ENCODE measurements at regions not wholly inside any gene's neighbourhood (a gene's known extent, or its start where the extent isn't known, plus 50 kb on each side); places are given as distances from the start of the nearest gene placed in this dataset.
"Not testable (repeated sequence)": the region's sequence is repeated elsewhere in the genome, so short reads cannot be mapped to it uniquely, and the experiment has no call there.

DNA sequence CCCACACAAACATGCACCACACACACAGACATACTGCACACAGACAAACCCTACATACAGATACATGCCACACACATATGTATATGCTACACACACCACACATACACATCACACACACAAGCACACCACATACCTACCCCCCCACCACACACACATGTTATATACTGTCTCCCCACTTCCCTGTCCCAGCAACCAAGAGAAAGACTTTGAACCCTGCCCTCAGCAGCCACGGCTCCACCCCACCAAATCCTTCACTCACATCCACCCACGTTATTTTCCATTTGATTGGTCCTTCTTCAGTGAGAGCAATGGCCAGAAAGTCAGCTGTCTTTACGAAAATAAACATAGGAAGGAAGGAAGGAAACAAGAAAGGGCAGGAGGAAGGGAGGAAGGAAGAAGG, 479.8 kb downstream of the DIRAS2 start:
- ChIA-PET POLR2A (no interaction called here), CTCF (no interaction called here)
- no peak overlapping the region for H3K4me3 Mint-ChIP-seq
- H3K36me3 Mint-ChIP-seq (ENCODE audit: low read depth) = no peaks in the 10 kb centered on the region
- ATAC-seq (ENCODE audit: low read depth) (no peak), DNase-seq (no peak)
- intact Hi-C loops (cut with micrococcal nuclease) = no loop called here
- no peaks in the 10 kb centered on the region for H3K9me3 Mint-ChIP-seq
- TF ChIP-seq, protein P1, sequence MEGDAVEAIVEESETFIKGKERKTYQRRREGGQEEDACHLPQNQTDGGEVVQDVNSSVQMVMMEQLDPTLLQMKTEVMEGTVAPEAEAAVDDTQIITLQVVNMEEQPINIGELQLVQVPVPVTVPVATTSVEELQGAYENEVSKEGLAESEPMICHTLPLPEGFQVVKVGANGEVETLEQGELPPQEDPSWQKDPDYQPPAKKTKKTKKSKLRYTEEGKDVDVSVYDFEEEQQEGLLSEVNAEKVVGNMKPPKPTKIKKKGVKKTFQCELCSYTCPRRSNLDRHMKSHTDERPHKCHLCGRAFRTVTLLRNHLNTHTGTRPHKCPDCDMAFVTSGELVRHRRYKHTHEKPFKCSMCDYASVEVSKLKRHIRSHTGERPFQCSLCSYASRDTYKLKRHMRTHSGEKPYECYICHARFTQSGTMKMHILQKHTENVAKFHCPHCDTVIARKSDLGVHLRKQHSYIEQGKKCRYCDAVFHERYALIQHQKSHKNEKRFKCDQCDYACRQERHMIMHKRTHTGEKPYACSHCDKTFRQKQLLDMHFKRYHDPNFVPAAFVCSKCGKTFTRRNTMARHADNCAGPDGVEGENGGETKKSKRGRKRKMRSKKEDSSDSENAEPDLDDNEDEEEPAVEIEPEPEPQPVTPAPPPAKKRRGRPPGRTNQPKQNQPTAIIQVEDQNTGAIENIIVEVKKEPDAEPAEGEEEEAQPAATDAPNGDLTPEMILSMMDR (IDR thresholded peaks at IDR 0.05) = no peak
- H3K27me3 Mint-ChIP-seq = no peaks in the 10 kb centered on the region
- no peak overlapping the region for H3K27ac Mint-ChIP-seq
- peaks cover 2% of the 10 kb centered on the region for H3K4me1 Mint-ChIP-seq

- Mint-ChIP-seq H3K4me3 (no peak overlapping the region), H3K9me3 (no peaks in the 10 kb centered on the region), H3K27ac (no peak overlapping the region), H3K27me3 (no peaks in the 10 kb centered on the region), H3K4me1 (peaks cover 2% of the 10 kb centered on the region), H3K36me3 (ENCODE audit: low read depth) (no peaks in the 10 kb centered on the region)
- ATAC-seq (ENCODE audit: low read depth) = no peak
- ChIA-PET POLR2A (no interaction called here), CTCF (no interaction called here)
- TF ChIP-seq, protein P1 (IDR thresholded peaks at IDR 0.05) = no peak
- intact Hi-C loops (cut with micrococcal nuclease) = no loop called here
- no peak for DNase-seq
Observed at GRCh38 chr9:90165281-90165680, 477.3 kb downstream of the DIRAS2 start.

GRCh38 chr9:90166374-90166773, 476.2 kb downstream of the DIRAS2 start:
- H3K4me3 Mint-ChIP-seq; H3K27ac Mint-ChIP-seq; H3K27me3 Mint-ChIP-seq; ATAC-seq (ENCODE audit: low read depth); CTCF ChIA-PET; H3K36me3 Mint-ChIP-seq (ENCODE audit: low read depth); intact Hi-C loops (cut with micrococcal nuclease); POLR2A ChIA-PET; H3K9me3 Mint-ChIP-seq; DNase-seq; H3K4me1 Mint-ChIP-seq: not testable (repeated sequence)

GRCh38 chr9:90167914-90168313, 474.7 kb downstream of the DIRAS2 start:
- DNase-seq = no peak
- ChIA-PET CTCF (no interaction called here), POLR2A (interaction anchor here (0.6 kb wide), 1 partner anchor 663 kb away, joined by 4 read pairs; no protein-coding TSS in a partner anchor)
- Mint-ChIP-seq H3K27me3 (no peaks in the 10 kb centered on the region), H3K4me3 (no peak overlapping the region), H3K36me3 (ENCODE audit: low read depth) (no peaks in the 10 kb centered on the region), H3K9me3 (peaks cover 7% of the 10 kb centered on the region), H3K27ac (no peak overlapping the region), H3K4me1 (peaks cover 4% of the 10 kb centered on the region)
- TF ChIP-seq, protein P1 (IDR thresholded peaks at IDR 0.05) = no peak
- intact Hi-C loops (cut with micrococcal nuclease) = no loop called here
- ATAC-seq (ENCODE audit: low read depth) = no peak

DNA sequence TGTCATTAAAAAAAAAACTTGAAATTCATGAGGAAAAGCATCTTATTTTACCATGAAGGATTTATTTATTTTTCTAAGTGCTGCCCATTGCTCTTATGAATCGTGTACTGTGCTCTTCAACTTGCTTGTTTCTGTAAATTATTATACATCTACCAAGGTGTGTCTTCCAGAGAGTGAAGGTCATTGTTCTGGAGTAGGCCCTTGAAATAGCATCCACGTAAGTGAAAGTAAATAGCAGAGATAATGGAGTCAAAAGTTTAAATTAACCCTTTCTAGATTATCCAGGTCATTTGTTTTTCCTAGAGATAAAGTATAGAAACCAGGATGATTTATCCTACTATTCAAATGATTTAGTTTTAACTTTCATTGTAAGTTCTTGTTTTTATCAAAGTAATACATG, 473.1 kb downstream of the DIRAS2 start:
- Mint-ChIP-seq H3K27ac (no peak overlapping the region), H3K4me1 (peaks cover 12% of the 10 kb centered on the region), H3K4me3 (no peak overlapping the region), H3K36me3 (ENCODE audit: low read depth) (no peaks in the 10 kb centered on the region), H3K27me3 (no peaks in the 10 kb centered on the region), H3K9me3 (peaks cover 7% of the 10 kb centered on the region)
- TF ChIP-seq, protein P1 (IDR thresholded peaks at IDR 0.05) = no peak
- intact Hi-C loops (cut with micrococcal nuclease) = no loop called here
- CTCF ChIA-PET = no interaction called here
- POLR2A ChIA-PET = no interaction called here
- DNase-seq (no peak), ATAC-seq (ENCODE audit: low read depth) (no peak)

DNA sequence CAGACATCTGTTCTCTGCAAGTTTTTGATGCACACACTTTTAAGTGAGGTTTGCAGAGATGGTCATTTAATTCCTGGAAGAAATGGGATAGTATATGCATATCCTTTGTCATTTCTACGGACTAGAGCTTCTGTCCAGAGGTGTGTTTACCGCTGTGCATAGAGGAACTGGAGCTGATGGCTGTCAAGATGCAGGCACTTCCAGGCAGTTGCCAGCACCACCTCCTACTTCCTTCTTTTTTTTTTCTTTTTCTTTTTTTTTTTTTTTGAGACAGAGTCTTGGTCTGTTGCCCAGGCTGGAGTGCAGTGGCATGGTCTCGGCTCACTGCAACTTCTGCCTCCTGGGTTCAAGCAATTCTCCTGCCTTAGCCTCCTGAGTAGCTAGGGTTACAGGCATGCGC, 468.7 kb downstream of the DIRAS2 start:
- H3K4me3 Mint-ChIP-seq; POLR2A ChIA-PET; H3K9me3 Mint-ChIP-seq; H3K27ac Mint-ChIP-seq; H3K27me3 Mint-ChIP-seq; CTCF ChIA-PET; H3K36me3 Mint-ChIP-seq (ENCODE audit: low read depth); ATAC-seq (ENCODE audit: low read depth); DNase-seq: not testable (repeated sequence)
- peaks cover 37% of the 10 kb centered on the region for H3K4me1 Mint-ChIP-seq
- intact Hi-C loops (cut with micrococcal nuclease) = loop anchor here (2.0 kb wide), 1 partner anchor 15 kb away; no protein-coding TSS in a partner anchor

GRCh38 chr9:90174346-90174745, 468.3 kb downstream of the DIRAS2 start:
- DNase-seq; H3K27ac Mint-ChIP-seq; H3K27me3 Mint-ChIP-seq; H3K9me3 Mint-ChIP-seq; H3K4me3 Mint-ChIP-seq; ATAC-seq (ENCODE audit: low read depth); POLR2A ChIA-PET; H3K36me3 Mint-ChIP-seq (ENCODE audit: low read depth); CTCF ChIA-PET: not testable (repeated sequence)
- H3K4me1 Mint-ChIP-seq = peaks cover 40% of the 10 kb centered on the region
- intact Hi-C loops (cut with micrococcal nuclease) = loop anchor here (2.0 kb wide), 1 partner anchor 14 kb away; no protein-coding TSS in a partner anchor

Measured in activated B cell treated with CpG ODN at 0.5 μM for 24 hours (primary cell).